ENCODE measurements at regions not wholly inside any gene's neighbourhood (a gene's known extent, or its start where the extent isn't known, plus 50 kb on each side); places are given as distances from the start of the nearest gene placed in this dataset.

- H3K4me3 ChIP-seq (ENCODE audit: low read depth, low read length), result no peak overlapping the region
- TF ChIP-seq CTCF (IDR thresholded peaks at IDR 0.05; ENCODE audit: borderline replicate concordance, insufficient read depth, low read depth, low read length), result no peak
Measured at GRCh38 chr10:111373696-111374095, 296.9 kb downstream of the ADRA2A start.

GRCh38 chr10:111379534-111380187 is 302.8 kb downstream of the ADRA2A start:
- TF ChIP-seq CTCF (IDR thresholded peaks at IDR 0.05; ENCODE audit: borderline replicate concordance, insufficient read depth, low read depth, low read length), result no peak
- H3K4me3 ChIP-seq (ENCODE audit: low read depth, low read length), result no peak overlapping the region

- no peak for TF ChIP-seq CTCF (IDR thresholded peaks at IDR 0.05; ENCODE audit: borderline replicate concordance, insufficient read depth, low read depth, low read length)
- no peak overlapping the region for H3K4me3 ChIP-seq (ENCODE audit: low read depth, low read length)
Measured at GRCh38 chr10:111384556-111384955, 307.7 kb downstream of the ADRA2A start.

- TF ChIP-seq CTCF (IDR thresholded peaks at IDR 0.05; ENCODE audit: borderline replicate concordance, insufficient read depth, low read depth, low read length), result no peak
- H3K4me3 ChIP-seq (ENCODE audit: low read depth, low read length), result no peak overlapping the region
Measured at GRCh38 chr10:111390813-111391563, 314.2 kb downstream of the ADRA2A start.

- H3K4me3 ChIP-seq (ENCODE audit: low read depth, low read length), result no peak overlapping the region
- no peak for TF ChIP-seq CTCF (IDR thresholded peaks at IDR 0.05; ENCODE audit: borderline replicate concordance, insufficient read depth, low read depth, low read length)
Measured at GRCh38 chr10:111392159-111392558, 315.3 kb downstream of the ADRA2A start.

- no peak overlapping the region for H3K4me3 ChIP-seq (ENCODE audit: low read depth, low read length)
- no peak for TF ChIP-seq CTCF (IDR thresholded peaks at IDR 0.05; ENCODE audit: borderline replicate concordance, insufficient read depth, low read depth, low read length)
Measured at GRCh38 chr10:111392910-111393309, 316.1 kb downstream of the ADRA2A start.

- TF ChIP-seq CTCF (IDR thresholded peaks at IDR 0.05; ENCODE audit: borderline replicate concordance, insufficient read depth, low read depth, low read length), result no peak
- H3K4me3 ChIP-seq (ENCODE audit: low read depth, low read length), result no peak overlapping the region
Measured at GRCh38 chr10:111410740-111411139, 333.9 kb downstream of the ADRA2A start.
